NCI-H2196 treated with DMSO at 0.1 percent for 48 hours (cell line): ENCODE measurements at regions not wholly inside any gene's neighbourhood (a gene's known extent, or its start where the extent isn't known, plus 50 kb on each side); places are given as distances from the start of the nearest gene placed in this dataset.

Source experiments
- DNase-seq: peaks from one replicate; lab custom pipeline; 2025; ENCODE audit not compliant: unreplicated experiment; lab: John Stamatoyannopoulos, UW

GRCh38 chr14:26206640-26207039 is 391.2 kb downstream of the NOVA1 start:
- DNase-seq, result no peak

- no peak for DNase-seq
Measured at GRCh38 chr14:26204728-26205479, 392.9 kb downstream of the NOVA1 start.

DNA sequence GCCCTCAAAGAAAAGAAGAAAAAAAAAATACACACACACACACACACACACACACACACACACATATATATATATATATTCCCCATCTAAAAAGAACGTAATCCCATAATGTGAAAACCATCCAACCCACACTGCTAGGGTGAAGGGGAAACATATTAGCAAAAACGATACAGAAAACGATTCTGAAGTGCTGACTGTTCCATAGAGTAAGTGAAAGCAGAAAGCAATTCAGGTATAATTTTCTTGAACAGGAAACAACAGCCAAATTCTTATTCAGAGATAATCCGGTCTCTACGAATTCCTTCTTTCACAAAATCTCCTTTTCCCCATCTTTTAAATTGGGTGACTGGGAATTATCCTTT is 393.5 kb downstream of the NOVA1 start:
- DNase-seq, result no peak

DNA sequence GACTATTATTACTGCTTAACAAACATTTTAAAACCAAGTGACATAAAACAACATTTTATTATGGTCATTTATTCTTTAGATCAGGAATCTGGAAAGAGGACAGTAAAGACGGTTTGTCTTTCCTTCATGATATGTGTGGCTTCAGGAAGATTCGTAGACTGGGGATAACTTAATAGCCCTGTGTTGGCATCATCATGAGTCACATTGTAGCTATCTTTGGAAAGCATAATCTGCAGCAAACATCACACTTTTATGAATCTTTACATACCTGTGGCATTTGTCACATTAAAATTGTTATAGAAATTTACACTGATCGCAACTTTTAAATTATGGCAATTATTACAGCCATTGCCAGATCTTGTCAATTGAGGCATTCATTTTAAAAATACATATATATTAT is 397.1 kb downstream of the NOVA1 start:
- no peak for DNase-seq

- DNase-seq, result no peak
Measured at GRCh38 chr14:26199590-26200370, 398.1 kb downstream of the NOVA1 start.

GRCh38 chr14:26199096-26199495 is 398.7 kb downstream of the NOVA1 start:
- DNase-seq, result no peak

DNA sequence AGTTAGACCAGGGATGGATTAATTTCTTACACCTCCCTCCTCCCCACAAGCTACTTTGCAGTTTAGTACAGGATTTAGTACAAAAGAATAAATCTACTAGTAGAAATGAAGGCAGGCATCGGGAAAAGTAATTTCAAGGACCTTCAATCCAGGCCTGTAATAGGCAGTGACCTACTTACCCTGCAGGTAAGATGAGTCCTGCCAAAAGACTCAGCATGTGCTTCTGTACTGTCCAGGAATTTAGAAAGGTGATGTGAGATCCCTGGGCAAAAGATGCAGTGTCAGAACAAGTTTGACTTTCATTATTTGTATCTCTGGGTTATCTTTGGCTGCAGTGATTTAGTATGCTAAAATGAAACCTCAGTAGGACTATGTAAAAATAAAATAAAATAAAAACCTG is 403.0 kb downstream of the NOVA1 start:
- DNase-seq, result no peak

DNA sequence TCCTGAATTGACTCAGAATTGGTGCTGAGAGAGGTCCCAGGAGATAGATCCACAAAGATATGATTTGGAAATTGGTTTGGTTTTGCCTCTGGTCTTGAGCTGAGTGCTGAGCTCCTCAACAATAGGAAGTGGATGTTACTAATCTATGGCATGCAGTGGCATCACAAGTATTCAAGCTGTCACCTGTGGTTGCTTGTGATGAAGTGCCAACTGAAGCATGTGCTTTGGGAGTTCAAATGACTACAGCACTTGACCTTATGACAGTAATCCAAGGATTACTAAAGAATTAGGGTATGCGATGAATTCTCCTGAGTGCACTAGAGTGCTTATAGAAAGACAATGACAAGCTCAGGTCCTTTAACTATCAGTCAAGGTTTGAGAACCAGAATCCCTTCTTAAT is 406.2 kb downstream of the NOVA1 start:
- no peak for DNase-seq

GRCh38 chr14:26191123-26191522 is 406.7 kb downstream of the NOVA1 start:
- no peak for DNase-seq

- no peak for DNase-seq
Measured at GRCh38 chr14:26190646-26191045, 407.2 kb downstream of the NOVA1 start.

DNA sequence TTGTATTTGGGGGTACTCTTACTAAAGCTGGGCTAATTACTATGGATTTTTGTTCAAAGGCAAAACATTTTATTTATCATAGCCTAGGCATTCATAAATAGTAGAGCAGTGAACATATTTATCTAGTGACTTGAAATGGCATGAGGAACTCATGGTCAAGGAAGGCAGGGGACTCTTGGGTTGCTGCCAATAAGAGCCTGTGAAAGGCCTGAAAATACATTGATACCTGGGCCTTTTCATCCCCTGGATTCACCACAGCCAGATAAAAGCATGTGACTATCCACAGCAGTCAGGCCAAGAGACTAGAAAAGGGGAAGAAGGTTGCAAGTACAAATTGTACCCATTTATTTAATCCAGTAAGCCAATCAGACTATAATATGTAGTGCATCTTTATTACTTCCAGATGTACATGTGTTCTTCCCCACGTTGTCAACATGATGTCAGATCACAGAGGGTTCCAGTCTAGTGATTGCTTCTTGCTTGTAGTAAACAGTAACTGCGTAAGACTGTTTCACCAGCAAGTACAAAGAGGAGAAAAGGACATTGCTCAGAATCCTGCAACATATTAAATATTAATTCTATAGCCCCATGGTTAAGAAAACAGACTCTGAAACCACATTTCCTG is 409.7 kb downstream of the NOVA1 start:
- no peak for DNase-seq

- DNase-seq, result no peak
Measured at GRCh38 chr14:26180221-26180620, 417.6 kb downstream of the NOVA1 start.

DNA sequence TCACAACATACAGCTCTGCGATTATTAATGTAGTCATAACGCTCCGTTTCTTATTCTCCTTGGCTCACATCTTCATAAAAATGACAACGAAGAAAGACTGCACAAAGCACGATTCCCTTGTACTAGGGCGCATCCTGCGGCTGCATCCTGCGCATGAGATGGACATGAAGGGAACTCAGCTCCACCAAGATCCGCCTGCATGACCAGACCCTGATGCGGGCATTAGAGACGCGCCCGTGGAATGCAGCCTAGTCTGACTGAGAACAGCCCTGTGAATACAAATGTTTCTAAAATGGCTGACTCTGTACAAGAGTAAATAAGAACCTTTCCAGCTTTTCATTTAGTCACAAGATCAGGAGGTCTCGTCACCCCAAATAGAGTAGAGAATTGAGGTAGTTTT is 422.2 kb downstream of the NOVA1 start:
- no peak for DNase-seq

DNA sequence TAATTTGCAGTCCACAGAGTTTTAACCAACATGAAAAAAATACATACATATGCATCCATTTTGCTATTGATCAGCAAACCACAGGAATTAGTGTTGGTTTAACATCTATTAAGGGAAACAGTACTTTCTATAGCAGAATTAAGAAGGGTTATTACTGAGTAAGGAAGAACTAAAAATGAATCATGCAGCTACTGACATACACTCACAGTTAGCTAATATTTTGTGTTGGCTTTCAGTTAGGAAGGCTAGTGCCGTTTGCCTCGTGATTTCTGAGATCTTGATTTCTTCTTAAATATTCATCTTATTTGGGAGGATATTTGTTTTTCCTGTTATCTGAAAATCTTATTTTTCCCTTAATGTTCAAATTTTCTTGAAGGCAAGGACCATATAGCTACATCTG is 423.4 kb downstream of the NOVA1 start:
- DNase-seq, result no peak

- DNase-seq, result no peak
Measured at GRCh38 chr14:26173581-26174110, 424.2 kb downstream of the NOVA1 start.

DNA sequence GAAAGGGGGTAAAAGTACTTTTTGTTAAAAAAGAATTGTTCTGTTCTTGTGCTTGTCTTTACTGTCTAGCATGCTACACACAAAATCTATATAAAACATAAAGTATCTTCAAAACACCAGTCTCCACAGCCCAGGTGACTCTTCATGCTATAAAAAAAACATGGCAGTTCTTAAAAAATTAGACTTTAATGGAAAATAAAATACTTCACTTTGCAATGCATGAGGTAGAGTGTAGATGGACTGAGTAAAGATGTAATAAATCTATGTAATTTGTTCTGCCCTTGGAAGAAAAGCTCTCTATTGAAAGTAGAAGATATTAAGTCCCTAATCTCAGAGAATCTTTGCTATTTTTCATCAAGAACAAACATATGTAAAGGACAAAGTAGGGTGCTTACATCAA is 425.4 kb downstream of the NOVA1 start:
- DNase-seq, result no peak

DNA sequence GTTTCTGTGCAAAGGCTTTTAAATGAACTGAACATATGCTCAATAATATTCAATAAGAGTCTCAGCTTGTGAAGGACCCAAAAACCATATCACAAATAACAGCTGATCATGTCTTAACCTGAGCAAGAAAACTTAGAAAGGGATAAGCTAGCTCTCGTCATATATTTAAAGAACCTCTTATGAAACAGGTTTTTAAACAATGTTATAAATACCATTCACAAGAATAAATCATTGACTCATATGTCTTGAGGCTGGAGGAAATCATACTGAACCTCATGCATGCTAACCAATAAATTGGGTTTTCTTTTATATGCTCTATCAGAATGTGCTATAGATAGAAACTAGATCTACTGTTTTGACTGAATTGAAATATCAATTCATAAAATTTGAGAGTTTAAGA is 426.9 kb downstream of the NOVA1 start:
- DNase-seq, result no peak

GRCh38 chr14:26163761-26164160 is 434.1 kb downstream of the NOVA1 start:
- DNase-seq, result peak; percentile 2

DNA sequence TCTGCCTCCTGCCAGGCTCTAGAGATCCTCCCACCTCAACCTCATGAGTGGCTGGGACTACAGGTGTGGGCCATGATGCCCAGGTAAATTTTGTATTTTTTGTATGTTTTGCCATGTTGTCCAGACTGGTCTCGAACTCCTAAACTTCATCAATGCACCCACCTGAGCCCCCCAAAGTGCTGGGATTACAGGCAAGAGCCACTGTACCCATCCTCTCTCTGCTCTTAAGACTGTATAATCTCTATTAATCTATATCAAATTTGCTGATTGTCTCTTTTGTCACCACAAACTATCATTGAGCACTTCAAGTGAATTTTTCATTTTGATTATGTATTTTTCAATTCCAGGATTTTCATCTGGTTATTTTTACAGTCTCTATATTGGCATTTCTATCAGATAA is 440.3 kb downstream of the NOVA1 start:
- no peak for DNase-seq

- no peak for DNase-seq
Measured at GRCh38 chr14:26143057-26143456, 454.8 kb downstream of the NOVA1 start.

DNA sequence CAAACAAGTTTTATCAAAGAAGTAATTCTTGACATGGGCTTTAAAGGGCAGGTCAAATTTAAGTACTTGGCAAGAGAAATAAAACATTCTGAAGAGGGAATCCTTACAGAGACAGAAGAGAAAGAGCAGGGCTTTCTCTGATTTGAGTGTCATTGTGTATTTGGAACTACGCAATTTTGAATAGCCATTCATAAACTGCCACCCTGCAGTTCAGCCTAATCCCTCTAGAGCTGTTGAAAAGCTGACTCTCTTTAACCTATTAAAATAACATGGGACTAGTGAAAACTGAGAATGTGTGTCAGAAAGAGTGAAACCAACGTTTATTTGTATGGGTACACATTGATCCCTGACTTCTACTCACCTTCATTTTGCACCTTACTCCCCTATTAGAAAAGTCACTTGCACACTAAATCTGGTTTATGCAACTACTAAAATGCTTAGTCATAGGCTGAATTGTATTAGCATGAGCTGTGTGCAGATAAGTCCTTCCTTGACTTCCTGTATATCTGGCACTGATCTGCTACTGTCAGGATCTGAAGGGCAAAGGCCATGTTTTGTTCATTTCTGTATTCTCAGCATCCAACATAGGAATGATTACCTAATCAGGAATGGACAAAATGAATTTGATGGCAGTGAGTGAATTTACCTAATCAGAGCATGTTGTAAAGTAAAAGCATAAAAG is 458.9 kb downstream of the NOVA1 start:
- no peak for DNase-seq
